Gastrocnemius medialis (tissue), 4 donors: ENCODE measurements at regions not wholly inside any gene's neighbourhood (a gene's known extent, or its start where the extent isn't known, plus 50 kb on each side); places are given as distances from the start of the nearest gene placed in this dataset.

Experiments used
- ATAC-seq, 2 donors: fragments of 150-250 bp; one replicate each; pipeline ENCODE4 v1.9.1; 2016
- DNase-seq, 2 donors: peaks; one replicate each; pipeline ENCODE4 v3.0.0-alpha.2; 2019
- H3K27ac ChIP-seq, 4 donors: fragments of 200-600 bp; sonication (generic); 1 replicate in 1 of 4; 2 replicates in 3 of 4; pipeline ENCODE4 v1.5.1; 2016 to 2018; ENCODE audit warnings: mild to moderate bottlenecking in 2 of 4, moderate library complexity in 1 of 4
- H3K27me3 ChIP-seq, 3 donors: fragments of 200-600 bp; sonication (generic) in 2 of 3; 1 replicate in 1 of 3; 2 replicates in 2 of 3; pipeline versions ENCODE4 v1.5.1 to v1.6.0; 2016 to 2019; ENCODE audit warnings: mild to moderate bottlenecking in 1 of 3, moderate library complexity in 1 of 3
- H3K36me3 ChIP-seq, 2 donors: fragments of 200-600 bp; sonication (generic) in 1 of 2; one replicate each; pipeline ENCODE4 v1.5.1; 2017 to 2018
- H3K4me1 ChIP-seq, 2 donors: fragments of 200-600 bp; sonication (generic) in 1 of 2; one replicate each; pipeline ENCODE4 v1.5.1; 2016 to 2017; ENCODE audit warnings: mild to moderate bottlenecking in 2 of 2
- H3K4me3 ChIP-seq, 4 donors: fragments of 200-600 bp; sonication (generic) in 3 of 4; 1 replicate in 1 of 4; 2 replicates in 3 of 4; pipeline ENCODE4 v1.5.1; 2016 to 2019; ENCODE audit warnings: mild to moderate bottlenecking in 2 of 4
- H3K9me3 ChIP-seq, 3 donors: fragments of 200-600 bp; sonication (generic) in 2 of 3; 1 replicate in 1 of 3; 2 replicates in 2 of 3; pipeline ENCODE4 v1.5.1; 2016 to 2019
- POLR2A ChIP-seq, 2 donors: fragments of 450-650 bp; IDR thresholded peaks; one replicate each; pipeline ENCODE4 v1.6.1; 2017; ENCODE audit warnings: antibody characterized with exemption in 2 of 2, mild to moderate bottlenecking in 2 of 2, moderate library complexity in 2 of 2
- in situ Hi-C, 4 donors: fragments of 200-750 bp; cut with MboI; loops; one replicate each; pipeline versions ENCODE4 v1.15.0 to v1.8.0; 2017; ENCODE audit warnings: low sequenced_read_pairs in 4 of 4
- intact Hi-C: fragments of 100-400 bp; cut with DNase I; formaldehyde crosslinking; loops from one replicate; pipeline ENCODE4 v1.15.1; 2023; ENCODE audit warnings: low total_unique reads
- TF ChIP-seq, protein P1 (sequence below), 5 experiments: fragments of 450-650 bp in 3 of 5; fragments of 200-600 bp in 2 of 5; sonication (generic) in 2 of 5; IDR thresholded peaks in 4 of 5; conservative IDR thresholded peaks in 1 of 5; 1 replicate in 4 of 5; 2 replicates in 1 of 5; pipeline ENCODE4 v1.5.1; 2016 to 2019; ENCODE audit warnings: antibody characterized with exemption in 5 of 5, mild to moderate bottlenecking in 3 of 5, moderate library complexity in 3 of 5

DNA sequence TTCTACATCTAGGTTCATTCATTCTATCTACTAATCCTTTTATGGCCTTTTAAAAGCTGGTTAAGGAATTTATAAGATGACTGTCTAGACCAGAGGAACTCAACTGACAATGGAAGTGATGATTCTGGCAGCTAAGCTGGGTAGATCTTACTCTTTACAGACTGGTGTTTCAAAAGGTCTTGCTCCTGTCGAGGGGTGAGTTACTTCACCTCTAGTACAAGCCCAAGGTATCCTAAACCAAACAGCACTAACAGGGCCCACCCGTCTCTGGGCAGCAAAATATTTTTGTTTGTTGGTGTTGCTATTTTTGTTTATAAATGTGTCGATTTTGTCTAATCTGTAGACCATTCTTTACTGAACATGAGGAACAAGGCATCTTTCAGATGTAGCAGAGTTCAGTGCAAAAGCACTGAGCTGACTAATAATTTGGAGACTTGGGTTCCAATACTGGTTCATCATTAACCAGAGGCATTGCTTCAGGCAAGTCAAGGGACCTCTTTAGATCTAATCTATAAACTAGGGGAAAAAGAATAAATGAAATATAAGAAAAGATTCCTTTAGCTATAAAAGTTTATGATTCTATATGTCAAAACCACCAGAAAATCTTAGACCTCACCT is 90.3 kb upstream of the FRG1 start:
- in situ Hi-C loops: no loop called here
- H3K27me3 ChIP-seq: no peaks in the 10 kb centered on the region

DNA sequence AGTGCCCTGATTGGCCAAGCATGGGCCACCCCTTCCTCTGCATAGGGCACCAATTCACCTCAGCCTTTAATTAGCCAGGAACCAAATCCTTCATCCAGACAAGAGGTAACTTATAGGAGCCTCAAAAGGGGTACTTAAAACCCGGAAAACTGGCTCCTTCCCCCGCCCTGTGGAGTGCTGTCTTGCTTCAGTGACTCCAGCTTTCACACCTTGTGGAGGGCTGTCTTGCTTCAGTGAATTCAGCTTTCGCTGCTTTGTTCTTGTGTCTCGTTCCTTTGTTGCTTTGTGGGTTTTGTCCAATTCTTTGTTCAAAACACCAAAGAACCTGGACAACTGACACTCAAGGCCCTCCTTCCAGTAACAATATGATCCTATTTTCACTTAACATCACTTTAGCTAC is 82.2 kb upstream of the FRG1 start:
- H3K4me1 ChIP-seq: no peaks in the 10 kb centered on the region
- H3K27ac ChIP-seq: no peak overlapping the region
- ATAC-seq: no peak
- in situ Hi-C loops: no loop called here
- no peak for TF ChIP-seq POLR2A (IDR thresholded peaks at IDR 0.05)
- TF ChIP-seq, protein P1, sequence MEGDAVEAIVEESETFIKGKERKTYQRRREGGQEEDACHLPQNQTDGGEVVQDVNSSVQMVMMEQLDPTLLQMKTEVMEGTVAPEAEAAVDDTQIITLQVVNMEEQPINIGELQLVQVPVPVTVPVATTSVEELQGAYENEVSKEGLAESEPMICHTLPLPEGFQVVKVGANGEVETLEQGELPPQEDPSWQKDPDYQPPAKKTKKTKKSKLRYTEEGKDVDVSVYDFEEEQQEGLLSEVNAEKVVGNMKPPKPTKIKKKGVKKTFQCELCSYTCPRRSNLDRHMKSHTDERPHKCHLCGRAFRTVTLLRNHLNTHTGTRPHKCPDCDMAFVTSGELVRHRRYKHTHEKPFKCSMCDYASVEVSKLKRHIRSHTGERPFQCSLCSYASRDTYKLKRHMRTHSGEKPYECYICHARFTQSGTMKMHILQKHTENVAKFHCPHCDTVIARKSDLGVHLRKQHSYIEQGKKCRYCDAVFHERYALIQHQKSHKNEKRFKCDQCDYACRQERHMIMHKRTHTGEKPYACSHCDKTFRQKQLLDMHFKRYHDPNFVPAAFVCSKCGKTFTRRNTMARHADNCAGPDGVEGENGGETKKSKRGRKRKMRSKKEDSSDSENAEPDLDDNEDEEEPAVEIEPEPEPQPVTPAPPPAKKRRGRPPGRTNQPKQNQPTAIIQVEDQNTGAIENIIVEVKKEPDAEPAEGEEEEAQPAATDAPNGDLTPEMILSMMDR (IDR thresholded peaks at IDR 0.05 in 4 of 5, conservative IDR thresholded peaks at IDR 0.05 in 1 of 5): no peak
- no peak for DNase-seq
- H3K36me3 ChIP-seq: no peaks in the 10 kb centered on the region
- no peak overlapping the region for H3K4me3 ChIP-seq
- intact Hi-C loops: no loop called here
- no peaks in the 10 kb centered on the region for H3K9me3 ChIP-seq
- H3K27me3 ChIP-seq: no peaks in the 10 kb centered on the region

More for the DNA sequence above, 90.3 kb upstream of the FRG1 start:
- no peaks in the 10 kb centered on the region for H3K9me3 ChIP-seq
- H3K36me3 ChIP-seq: no peaks in the 10 kb centered on the region
- H3K27ac ChIP-seq: no peak overlapping the region
- DNase-seq (no peak), ATAC-seq (no peak)
- no peaks in the 10 kb centered on the region for H3K4me1 ChIP-seq
- H3K4me3 ChIP-seq: no peak overlapping the region
- TF ChIP-seq, protein P1 (IDR thresholded peaks at IDR 0.05 in 4 of 5, conservative IDR thresholded peaks at IDR 0.05 in 1 of 5): no peak
- TF ChIP-seq POLR2A (IDR thresholded peaks at IDR 0.05): no peak
- intact Hi-C loops: no loop called here

DNA sequence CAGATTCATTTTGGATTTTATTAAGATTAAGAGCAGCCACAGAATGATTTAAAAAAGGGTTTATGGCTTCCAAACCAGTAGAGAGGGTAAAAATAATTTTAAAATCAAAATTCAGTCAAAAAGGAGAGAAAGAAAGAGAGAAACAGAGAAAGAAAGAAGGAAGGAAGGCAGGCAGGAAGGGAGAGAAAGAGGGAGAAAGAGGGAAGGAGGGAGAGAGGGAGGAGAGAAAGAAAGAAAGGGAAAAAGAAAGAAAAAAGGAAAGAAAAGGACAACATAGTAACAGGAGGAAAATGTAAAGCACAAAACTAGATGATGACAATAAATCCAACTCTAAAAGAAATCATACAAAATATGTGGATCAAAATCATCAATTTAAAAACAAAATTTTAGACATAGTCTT is 79.6 kb upstream of the FRG1 start:
- no peaks in the 10 kb centered on the region for H3K27me3 ChIP-seq
- no peak overlapping the region for H3K4me3 ChIP-seq
- H3K36me3 ChIP-seq: no peaks in the 10 kb centered on the region
- DNase-seq (no peak), ATAC-seq (no peak)
- H3K9me3 ChIP-seq: no peaks in the 10 kb centered on the region
- no peak for TF ChIP-seq POLR2A (IDR thresholded peaks at IDR 0.05)
- TF ChIP-seq, protein P1 (IDR thresholded peaks at IDR 0.05 in 4 of 5, conservative IDR thresholded peaks at IDR 0.05 in 1 of 5): no peak
- intact Hi-C loops (no loop called here), in situ Hi-C loops (no loop called here)
- no peak overlapping the region for H3K27ac ChIP-seq
- no peaks in the 10 kb centered on the region for H3K4me1 ChIP-seq

DNA sequence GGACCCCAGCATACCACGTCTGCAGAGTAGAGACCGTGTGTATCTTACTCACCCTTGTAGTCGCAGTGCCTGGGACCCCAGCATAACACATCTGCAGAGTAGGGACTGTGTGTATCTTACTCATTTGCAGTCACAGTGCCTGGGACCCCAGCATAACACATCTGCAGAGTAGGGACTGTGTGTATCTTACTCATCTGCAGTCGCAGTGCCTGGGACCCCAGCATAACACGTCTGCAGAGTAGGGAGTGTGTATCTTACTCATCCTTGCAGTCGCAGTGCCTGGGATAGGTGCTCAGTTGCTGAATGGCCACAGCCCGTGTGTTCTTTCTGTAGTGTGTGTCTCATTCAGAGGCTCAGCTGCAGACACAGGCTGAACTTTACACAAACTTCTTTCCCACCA is 71.4 kb upstream of the FRG1 start:
- H3K36me3 ChIP-seq: no peaks in the 10 kb centered on the region
- intact Hi-C loops (no loop called here), in situ Hi-C loops (no loop called here)
- no peak for ATAC-seq
- no peak overlapping the region for H3K27ac ChIP-seq
- no peak for DNase-seq
- H3K4me3 ChIP-seq: no peak overlapping the region
- H3K4me1 ChIP-seq: no peaks in the 10 kb centered on the region
- TF ChIP-seq, protein P1 (IDR thresholded peaks at IDR 0.05 in 4 of 5, conservative IDR thresholded peaks at IDR 0.05 in 1 of 5): no peak
- TF ChIP-seq POLR2A (IDR thresholded peaks at IDR 0.05): no peak
- no peaks in the 10 kb centered on the region for H3K27me3 ChIP-seq
- H3K9me3 ChIP-seq: no peaks in the 10 kb centered on the region
